DND-41 (cell line): ENCODE measurements at regions not wholly inside any gene's neighbourhood (a gene's known extent, or its start where the extent isn't known, plus 50 kb on each side); places are given as distances from the start of the nearest gene placed in this dataset.

ENCODE experiments used
- ATAC-seq: fragments of 200-7000 bp; cut with Tn5 transposase; 3 replicates; pipeline ENCODE4 v1.9.1; 2021; ENCODE audit warnings: low read depth; ENCODE audit not compliant: insufficient read depth
- DNase-seq: peaks from one replicate; pipeline ENCODE4 v3.0.0-alpha.2; 2020
- H2AFZ ChIP-seq: 2 replicates; pipeline ENCODE4 v1.6.0; 2012; ENCODE audit warnings: low read depth, low read length
- H3K27ac ChIP-seq: 2 replicates; pipeline ENCODE4 v1.5.1; 2012; ENCODE audit warnings: low read length, inconsistent platforms
- H3K27me3 ChIP-seq: fragments of 200-600 bp; sonication (generic); 2 replicates; pipeline ENCODE4 v1.6.0; 2012; ENCODE audit warnings: low read length, mild to moderate bottlenecking, inconsistent platforms; ENCODE audit not compliant: insufficient read depth, poor library complexity
- H3K36me3 ChIP-seq: 2 replicates; pipeline ENCODE4 v1.5.1; 2012; ENCODE audit warnings: low read length, inconsistent platforms; ENCODE audit not compliant: insufficient read depth
- H3K4me1 ChIP-seq: 2 replicates; pipeline ENCODE4 v1.5.1; 2012; ENCODE audit warnings: mild to moderate bottlenecking, low read length; ENCODE audit not compliant: insufficient read depth
- H3K4me2 ChIP-seq: 2 replicates; pipeline ENCODE4 v1.6.0; 2012; ENCODE audit warnings: mild to moderate bottlenecking, moderate library complexity, low read length, inconsistent platforms; ENCODE audit not compliant: insufficient read depth
- H3K4me3 ChIP-seq, 2 experiments: fragments of 200-600 bp in 1 of 2; shearing (Covaris generic) in 1 of 2; 2 replicates each; pipeline ENCODE4 v1.5.1; 2012 to 2016; ENCODE audit warnings: inconsistent platforms in 2 of 2, low read length in 2 of 2, mild to moderate bottlenecking in 2 of 2, low read depth in 1 of 2, moderate library complexity in 1 of 2
- H3K79me2 ChIP-seq: 2 replicates; pipeline ENCODE4 v1.6.0; 2012; ENCODE audit warnings: low read length, inconsistent platforms; ENCODE audit not compliant: insufficient read depth
- H3K9ac ChIP-seq: 2 replicates; pipeline ENCODE4 v1.6.0; 2012; ENCODE audit warnings: low read depth, mild to moderate bottlenecking, inconsistent platforms, low read length, moderate library complexity
- H3K9me3 ChIP-seq: 2 replicates; pipeline ENCODE4 v1.5.1; 2012; ENCODE audit warnings: low read length, moderate library complexity, mild to moderate bottlenecking, inconsistent platforms; ENCODE audit not compliant: insufficient read depth, severe bottlenecking
- H4K20me1 ChIP-seq: 2 replicates; pipeline ENCODE4 v1.6.0; 2012; ENCODE audit warnings: low read length; ENCODE audit not compliant: insufficient read depth
- CTCF ChIP-seq: IDR thresholded peaks from 2 replicates; pipeline ENCODE4 v1.5.1; 2012; ENCODE audit warnings: borderline replicate concordance, low read length, moderate library complexity, mild to moderate bottlenecking; ENCODE audit not compliant: poor library complexity, severe bottlenecking; ENCODE audit errors: extremely low read depth
- EZH2 ChIP-seq: IDR thresholded peaks from 3 replicates; pipeline ENCODE4 v1.6.1; 2012; ENCODE audit warnings: borderline replicate concordance, low read depth, mild to moderate bottlenecking, moderate library complexity, low read length, inconsistent platforms; ENCODE audit not compliant: severe bottlenecking

GRCh38 chr2:67169417-67170140, 227.6 kb upstream of the ETAA1 start:
- no peaks in the 10 kb centered on the region for H3K9me3 ChIP-seq
- no peak overlapping the region for H3K27ac ChIP-seq
- no peak overlapping the region for H3K9ac ChIP-seq
- no peaks in the 10 kb centered on the region for H4K20me1 ChIP-seq
- no peak for DNase-seq
- no peaks in the 10 kb centered on the region for H3K27me3 ChIP-seq
- H3K79me2 ChIP-seq = no peaks in the 10 kb centered on the region
- no peaks in the 10 kb centered on the region for H3K36me3 ChIP-seq
- ATAC-seq = no peak
- TF ChIP-seq CTCF = no peak
- TF ChIP-seq EZH2 = no peak
- no peak overlapping the region for H3K4me3 ChIP-seq
- H2AFZ ChIP-seq = no peak overlapping the region
- H3K4me2 ChIP-seq = no peak overlapping the region
- no peaks in the 10 kb centered on the region for H3K4me1 ChIP-seq

GRCh38 chr2:67179526-67179925, 217.6 kb upstream of the ETAA1 start:
- Histone ChIP-seq H2AFZ (no peak overlapping the region), H3K4me3 (no peak overlapping the region), H3K4me2 (no peak overlapping the region), H3K79me2 (no peaks in the 10 kb centered on the region), H4K20me1 (no peaks in the 10 kb centered on the region), H3K36me3 (no peaks in the 10 kb centered on the region), H3K27me3 (no peaks in the 10 kb centered on the region), H3K4me1 (no peaks in the 10 kb centered on the region), H3K9ac (no peak overlapping the region), H3K27ac (no peak overlapping the region), H3K9me3 (no peaks in the 10 kb centered on the region)
- TF ChIP-seq EZH2 = no peak
- no peak for TF ChIP-seq CTCF
- DNase-seq (no peak), ATAC-seq (no peak)

GRCh38 chr2:67180841-67181240, 216.3 kb upstream of the ETAA1 start:
- no peak for TF ChIP-seq CTCF
- TF ChIP-seq EZH2 = no peak
- ATAC-seq = no peak

More at GRCh38 chr2:67180841-67181240, 216.3 kb upstream of the ETAA1 start:
- Histone ChIP-seq H3K9me3 (no peaks in the 10 kb centered on the region), H3K4me2 (no peak overlapping the region), H3K9ac (no peak overlapping the region), H2AFZ (no peak overlapping the region), H3K27me3 (no peaks in the 10 kb centered on the region), H3K36me3 (no peaks in the 10 kb centered on the region), H4K20me1 (no peaks in the 10 kb centered on the region), H3K79me2 (no peaks in the 10 kb centered on the region), H3K4me1 (no peaks in the 10 kb centered on the region), H3K27ac (no peak overlapping the region), H3K4me3 (no peak overlapping the region)
- DNase-seq = no peak
